Caco-2 (cell line): ENCODE measurements at regions not wholly inside any gene's neighbourhood (a gene's known extent, or its start where the extent isn't known, plus 50 kb on each side); places are given as distances from the start of the nearest gene placed in this dataset.

Experiments
- BruUV-seq: library from RNA; stranded (reverse); fragments of 400-500 nt; replicated peaks from 2 replicates; lab custom pipeline; 2021; lab: Mats Ljungman, UMichigan
- CTCF ChIA-PET: fragments of 300-600 bp; sonication (Branson Sonifier 250); formaldehyde crosslinking; loops from one replicate; lab custom pipeline; 2022; ENCODE audit warnings: antibody characterized with exemption; lab: Charles Lee
- POLR2A ChIA-PET: fragments of 300-600 bp; sonication (Branson Sonifier 250); formaldehyde crosslinking; loops from one replicate; lab custom pipeline; 2022; ENCODE audit warnings: antibody characterized with exemption; lab: Charles Lee
- DNase-seq, 2 experiments: peaks; one replicate each; pipeline versions ENCODE4 v3.0.0 to v3.0.0-alpha.2; 2020 to 2022
- H3K27me3 ChIP-seq: replicated peaks from 2 replicates; pipeline ENCODE4 v1.6.0; 2011; ENCODE audit warnings: low read length; ENCODE audit not compliant: control insufficient read depth, insufficient read depth
- H3K36me3 ChIP-seq: 2 replicates; pipeline ENCODE4 v1.5.1; 2011; ENCODE audit warnings: low read length; ENCODE audit not compliant: control insufficient read depth, insufficient read depth
- H3K4me1 ChIP-seq: fragments of 250-450 bp; sonication (Bioruptor Pico); 2 replicates; pipeline ENCODE4 v1.5.1; 2020; ENCODE audit warnings: mild to moderate bottlenecking
- H3K4me3 ChIP-seq: 2 replicates; pipeline ENCODE4 v1.5.1; 2011; ENCODE audit warnings: low read depth, mild to moderate bottlenecking, control low read depth, low read length
- H3K9me3 ChIP-seq: fragments of 250-450 bp; sonication (Bioruptor Pico); 2 replicates; pipeline ENCODE4 v1.5.1; 2020; ENCODE audit warnings: mild to moderate bottlenecking, moderate library complexity
- H3K27ac Mint-ChIP-seq: one replicate; pipeline ENCODE4 v1.8.0; 2022; ENCODE audit warnings: mixed read lengths; ENCODE audit not compliant: unreplicated experiment
- H3K27me3 Mint-ChIP-seq: one replicate; pipeline ENCODE4 v1.8.0; 2022; ENCODE audit warnings: mixed read lengths; ENCODE audit not compliant: insufficient read depth, unreplicated experiment
- H3K36me3 Mint-ChIP-seq: one replicate; pipeline ENCODE4 v1.8.0; 2022; ENCODE audit warnings: mild to moderate bottlenecking, mixed read lengths; ENCODE audit not compliant: insufficient read depth, unreplicated experiment
- H3K4me1 Mint-ChIP-seq: one replicate; pipeline ENCODE4 v1.8.0; 2022; ENCODE audit warnings: low read depth, mixed read lengths; ENCODE audit not compliant: unreplicated experiment
- H3K4me3 Mint-ChIP-seq: one replicate; pipeline ENCODE4 v1.8.0; 2022; ENCODE audit warnings: mild to moderate bottlenecking, moderate library complexity, mixed read lengths; ENCODE audit not compliant: unreplicated experiment
- H3K9me3 Mint-ChIP-seq: one replicate; pipeline ENCODE4 v1.8.0; 2022; ENCODE audit warnings: mixed read lengths; ENCODE audit not compliant: unreplicated experiment
- CTCF ChIP-seq, 2 experiments: fragments of 200-600 bp in 1 of 2; IDR thresholded peaks; 1 replicate in 1 of 2; 2 replicates in 1 of 2; pipeline versions ENCODE4 v1.5.1 to v1.8.0; 2011 to 2022; ENCODE audit warnings: antibody characterized with exemption in 1 of 2, control low read depth in 1 of 2, inconsistent platforms in 1 of 2, low read depth in 1 of 2, low read length in 1 of 2, mild to moderate bottlenecking in 1 of 2, moderate library complexity in 1 of 2; ENCODE audit not compliant: insufficient read depth in 1 of 2, severe bottlenecking in 1 of 2, unreplicated experiment in 1 of 2
- intact Hi-C: fragments of 100-400 bp; cut with micrococcal nuclease; formaldehyde crosslinking; loops from one replicate; pipeline ENCODE4 v1.10.0; 2022; ENCODE audit not compliant: unreplicated experiment

GRCh38 chr13:103757361-103757760 lies 691.1 kb upstream of the SLC10A2 start:
- Histone ChIP-seq H3K27me3 (no peaks in the 10 kb centered on the region), H3K9me3 (no peaks in the 10 kb centered on the region), H3K36me3 (no peaks in the 10 kb centered on the region), H3K4me3 (no peak overlapping the region), H3K4me1 (no peaks in the 10 kb centered on the region)
- ChIA-PET POLR2A (no interaction called here), CTCF (no interaction called here)
- Mint-ChIP-seq H3K36me3 (no peaks in the 10 kb centered on the region), H3K27ac (no peak overlapping the region), H3K4me1 (no peaks in the 10 kb centered on the region), H3K9me3 (no peaks in the 10 kb centered on the region), H3K4me3 (no peak overlapping the region), H3K27me3 (no peaks in the 10 kb centered on the region)
- no peak for DNase-seq
- intact Hi-C loops, result no loop called here
- BruUV-seq, result no TSS peak
- no peak for TF ChIP-seq CTCF (IDR thresholded peaks at IDR 0.05; ENCODE audit: insufficient read depth in 1 of 2, low read depth in 1 of 2, low read length in 1 of 2, severe bottlenecking in 1 of 2, unreplicated experiment in 1 of 2)

- intact Hi-C loops, result no loop called here
- Mint-ChIP-seq H3K4me1 (no peaks in the 10 kb centered on the region), H3K27ac (no peak overlapping the region), H3K4me3 (no peak overlapping the region), H3K36me3 (no peaks in the 10 kb centered on the region), H3K27me3 (no peaks in the 10 kb centered on the region), H3K9me3 (no peaks in the 10 kb centered on the region)
- no TSS peak for BruUV-seq
- ChIA-PET POLR2A (no interaction called here), CTCF (no interaction called here)
- DNase-seq, result no peak
- H3K4me3 ChIP-seq, result no peak overlapping the region
- H3K27me3 ChIP-seq, result no peaks in the 10 kb centered on the region
- TF ChIP-seq CTCF (IDR thresholded peaks at IDR 0.05; ENCODE audit: insufficient read depth in 1 of 2, low read depth in 1 of 2, low read length in 1 of 2, severe bottlenecking in 1 of 2, unreplicated experiment in 1 of 2), result no peak
- H3K9me3 ChIP-seq, result no peaks in the 10 kb centered on the region
- no peaks in the 10 kb centered on the region for H3K36me3 ChIP-seq
- no peaks in the 10 kb centered on the region for H3K4me1 ChIP-seq
Observed at GRCh38 chr13:103754783-103755182, 688.6 kb upstream of the SLC10A2 start.

- Mint-ChIP-seq H3K36me3 (no peaks in the 10 kb centered on the region), H3K9me3 (no peaks in the 10 kb centered on the region), H3K27ac (no peak overlapping the region), H3K4me3 (no peak overlapping the region), H3K4me1 (no peaks in the 10 kb centered on the region), H3K27me3 (no peaks in the 10 kb centered on the region)
- ChIA-PET POLR2A (no interaction called here), CTCF (no interaction called here)
- Histone ChIP-seq H3K9me3 (no peaks in the 10 kb centered on the region), H3K27me3 (no peaks in the 10 kb centered on the region), H3K4me3 (no peak overlapping the region), H3K36me3 (no peaks in the 10 kb centered on the region), H3K4me1 (no peaks in the 10 kb centered on the region)
- TF ChIP-seq CTCF (IDR thresholded peaks at IDR 0.05; ENCODE audit: insufficient read depth in 1 of 2, low read depth in 1 of 2, low read length in 1 of 2, severe bottlenecking in 1 of 2, unreplicated experiment in 1 of 2), result no peak
- no peak for DNase-seq
- intact Hi-C loops, result no loop called here
- BruUV-seq, result no TSS peak
Observed at GRCh38 chr13:103734837-103735236, 668.6 kb upstream of the SLC10A2 start.
